Hypothalamus (tissue), 51 donors: ENCODE measurements at regions not wholly inside any gene's neighbourhood (a gene's known extent, or its start where the extent isn't known, plus 50 kb on each side); places are given as distances from the start of the nearest gene placed in this dataset.
"Not testable (repeated sequence)": the region's sequence is repeated elsewhere in the genome, so short reads cannot be mapped to it uniquely, and the experiment has no call there.

Source experiments
- DNase-seq, 51 donors: peaks; one replicate each; lab custom pipeline; 2025; lab: John Stamatoyannopoulos, UW

- no peak for DNase-seq
Measured at GRCh38 chr2:16396171-16396570, 269.5 kb downstream of the CYRIA start.

- DNase-seq = no peak
Measured at GRCh38 chr2:16395601-16396000, 270.0 kb downstream of the CYRIA start.

GRCh38 chr2:16394986-16395550 is 270.6 kb downstream of the CYRIA start:
- no peak for DNase-seq

GRCh38 chr2:16394072-16394985 is 271.3 kb downstream of the CYRIA start:
- peak in 3 of 51 donors; percentile 7 to 56 (median 12) for DNase-seq

- DNase-seq = no peak
Measured at GRCh38 chr2:16393500-16394071, 272.0 kb downstream of the CYRIA start.

- peak in 7 of 51 donors; percentile 2 to 17 (median 5) for DNase-seq
Measured at GRCh38 chr2:16392647-16393499, 272.8 kb downstream of the CYRIA start.

GRCh38 chr2:16391986-16392385 is 273.6 kb downstream of the CYRIA start:
- no peak for DNase-seq

GRCh38 chr2:16390561-16390960 is 275.1 kb downstream of the CYRIA start:
- no peak for DNase-seq

GRCh38 chr2:16389611-16390010 is 276.0 kb downstream of the CYRIA start:
- no peak for DNase-seq

- not testable (repeated sequence) for DNase-seq
Measured at GRCh38 chr2:16388199-16388830, 277.3 kb downstream of the CYRIA start.

GRCh38 chr2:16387461-16387984 is 278.1 kb downstream of the CYRIA start:
- DNase-seq = no peak

GRCh38 chr2:16386431-16386830 is 279.2 kb downstream of the CYRIA start:
- DNase-seq = no peak

GRCh38 chr2:16386031-16386430 is 279.6 kb downstream of the CYRIA start:
- no peak for DNase-seq

GRCh38 chr2:16385341-16385740 is 280.3 kb downstream of the CYRIA start:
- DNase-seq = no peak

- DNase-seq = no peak
Measured at GRCh38 chr2:16383411-16383810, 282.2 kb downstream of the CYRIA start.

GRCh38 chr2:16382451-16382850 is 283.2 kb downstream of the CYRIA start:
- no peak for DNase-seq

- DNase-seq = no peak
Measured at GRCh38 chr2:16381511-16381910, 284.1 kb downstream of the CYRIA start.

- DNase-seq = not testable (repeated sequence)
Measured at GRCh38 chr2:16379901-16380300, 285.7 kb downstream of the CYRIA start.

GRCh38 chr2:16379061-16379460 is 286.6 kb downstream of the CYRIA start:
- DNase-seq = not testable (repeated sequence)

GRCh38 chr2:16378031-16378430 is 287.6 kb downstream of the CYRIA start:
- no peak for DNase-seq
